Activated CD4-positive, alpha-beta memory T cell treated with anti-CD3 and anti-CD28 coated beads, Interleukin-2, amount 10 ng/mL, durations not matched to agents 7 days and 5 days (primary cell): ENCODE measurements at regions not wholly inside any gene's neighbourhood (a gene's known extent, or its start where the extent isn't known, plus 50 kb on each side); places are given as distances from the start of the nearest gene placed in this dataset.

Source experiments
- CTCF ChIA-PET: fragments of 350-600 bp; sonication (Branson Sonifier 250); formaldehyde crosslinking; loops from one replicate; lab custom pipeline; 2021; ENCODE audit warnings: antibody characterized with exemption, inconsistent platforms; lab: Charles Lee
- POLR2A ChIA-PET: fragments of 350-600 bp; sonication (Branson Sonifier 250); formaldehyde crosslinking; loops from one replicate; lab custom pipeline; 2021; ENCODE audit warnings: antibody characterized with exemption; lab: Charles Lee
- DNase-seq: peaks from one replicate; pipeline ENCODE4 v3.0.0-alpha.2; 2020
- H3K27ac Mint-ChIP-seq: one replicate; pipeline ENCODE4 v1.8.0; 2021; ENCODE audit warnings: mild to moderate bottlenecking, mixed read lengths
- H3K27me3 Mint-ChIP-seq: one replicate; pipeline ENCODE4 v1.8.0; 2021; ENCODE audit warnings: mixed read lengths
- H3K36me3 Mint-ChIP-seq: one replicate; pipeline ENCODE4 v1.8.0; 2021; ENCODE audit warnings: low read depth, mixed read lengths
- H3K4me1 Mint-ChIP-seq: one replicate; pipeline ENCODE4 v1.8.0; 2021; ENCODE audit warnings: mixed read lengths
- H3K4me3 Mint-ChIP-seq: one replicate; pipeline ENCODE4 v1.8.0; 2021; ENCODE audit warnings: mild to moderate bottlenecking, mixed read lengths
- H3K9me3 Mint-ChIP-seq: one replicate; pipeline ENCODE4 v1.8.0; 2021; ENCODE audit warnings: mixed read lengths

- ChIA-PET POLR2A (no interaction called here), CTCF (no interaction called here)
- H3K27me3 Mint-ChIP-seq: no peaks in the 10 kb centered on the region
- H3K36me3 Mint-ChIP-seq: no peaks in the 10 kb centered on the region
- H3K27ac Mint-ChIP-seq: no peak overlapping the region
- H3K4me3 Mint-ChIP-seq: no peak overlapping the region
- DNase-seq: no peak
- no peaks in the 10 kb centered on the region for H3K4me1 Mint-ChIP-seq
- H3K9me3 Mint-ChIP-seq: peaks cover 6% of the 10 kb centered on the region
These were observed 2019.4 kb upstream of the PIK3C3 start for GRCh38 chr18:39935598-39935997.

GRCh38 chr18:39918847-39919246, 2036.2 kb upstream of the PIK3C3 start:
- no peaks in the 10 kb centered on the region for H3K4me1 Mint-ChIP-seq
- peaks cover 8% of the 10 kb centered on the region for H3K9me3 Mint-ChIP-seq
- H3K27ac Mint-ChIP-seq: no peak overlapping the region
- POLR2A ChIA-PET: interaction anchor here (0.7 kb wide), 1 partner anchor 202 kb away, joined by 7 read pairs; no protein-coding TSS in a partner anchor
- CTCF ChIA-PET: no interaction called here
- no peaks in the 10 kb centered on the region for H3K27me3 Mint-ChIP-seq
- no peak overlapping the region for H3K4me3 Mint-ChIP-seq
- no peaks in the 10 kb centered on the region for H3K36me3 Mint-ChIP-seq
- DNase-seq: no peak

GRCh38 chr18:39913672-39914366, 2041.2 kb upstream of the PIK3C3 start:
- H3K27ac Mint-ChIP-seq: no peak overlapping the region
- H3K4me1 Mint-ChIP-seq: no peaks in the 10 kb centered on the region
- POLR2A ChIA-PET: no interaction called here
- CTCF ChIA-PET: interaction anchor here (0.6 kb wide), 1 partner anchor 299 kb away, joined by 3 read pairs; no protein-coding TSS in a partner anchor
- no peaks in the 10 kb centered on the region for H3K27me3 Mint-ChIP-seq
- H3K4me3 Mint-ChIP-seq: no peak overlapping the region
- peaks cover 15% of the 10 kb centered on the region for H3K9me3 Mint-ChIP-seq
- no peaks in the 10 kb centered on the region for H3K36me3 Mint-ChIP-seq
- no peak for DNase-seq

- Mint-ChIP-seq H3K27ac (no peak overlapping the region), H3K4me3 (no peak overlapping the region), H3K27me3 (no peaks in the 10 kb centered on the region), H3K36me3 (no peaks in the 10 kb centered on the region), H3K4me1 (no peaks in the 10 kb centered on the region), H3K9me3 (peaks cover 16% of the 10 kb centered on the region)
- no peak for DNase-seq
- ChIA-PET CTCF (no interaction called here), POLR2A (no interaction called here)
These were observed 2043.3 kb upstream of the PIK3C3 start for GRCh38 chr18:39911716-39912115.

GRCh38 chr18:39909706-39910105, 2045.3 kb upstream of the PIK3C3 start:
- DNase-seq: no peak
- Mint-ChIP-seq H3K4me1 (no peaks in the 10 kb centered on the region), H3K27me3 (no peaks in the 10 kb centered on the region), H3K27ac (no peak overlapping the region), H3K9me3 (peaks cover 14% of the 10 kb centered on the region), H3K4me3 (no peak overlapping the region), H3K36me3 (no peaks in the 10 kb centered on the region)
- ChIA-PET CTCF (no interaction called here), POLR2A (no interaction called here)

GRCh38 chr18:39886136-39886535, 2068.9 kb upstream of the PIK3C3 start:
- CTCF ChIA-PET: no interaction called here
- Mint-ChIP-seq H3K4me3 (no peak overlapping the region), H3K36me3 (no peaks in the 10 kb centered on the region), H3K4me1 (no peaks in the 10 kb centered on the region), H3K27me3 (no peaks in the 10 kb centered on the region), H3K9me3 (peaks cover 2% of the 10 kb centered on the region), H3K27ac (no peak overlapping the region)
- POLR2A ChIA-PET: no interaction called here
- no peak for DNase-seq

GRCh38 chr18:39872651-39873050, 2082.4 kb upstream of the PIK3C3 start:
- no peak for DNase-seq
- CTCF ChIA-PET: no interaction called here
- POLR2A ChIA-PET: no interaction called here
- H3K36me3 Mint-ChIP-seq: no peaks in the 10 kb centered on the region
- no peak overlapping the region for H3K4me3 Mint-ChIP-seq
- no peaks in the 10 kb centered on the region for H3K27me3 Mint-ChIP-seq
- H3K9me3 Mint-ChIP-seq: no peaks in the 10 kb centered on the region
- no peaks in the 10 kb centered on the region for H3K4me1 Mint-ChIP-seq
- H3K27ac Mint-ChIP-seq: no peak overlapping the region

- Mint-ChIP-seq H3K27ac (no peak overlapping the region), H3K4me3 (no peak overlapping the region), H3K4me1 (no peaks in the 10 kb centered on the region), H3K36me3 (no peaks in the 10 kb centered on the region), H3K27me3 (no peaks in the 10 kb centered on the region), H3K9me3 (no peaks in the 10 kb centered on the region)
- POLR2A ChIA-PET: no interaction called here
- CTCF ChIA-PET: no interaction called here
- DNase-seq: no peak
These were observed 2083.1 kb upstream of the PIK3C3 start for GRCh38 chr18:39871961-39872360.

- Mint-ChIP-seq H3K4me1 (no peaks in the 10 kb centered on the region), H3K27ac (no peak overlapping the region), H3K27me3 (no peaks in the 10 kb centered on the region), H3K36me3 (no peaks in the 10 kb centered on the region), H3K4me3 (no peak overlapping the region), H3K9me3 (no peaks in the 10 kb centered on the region)
- ChIA-PET CTCF (no interaction called here), POLR2A (no interaction called here)
- no peak for DNase-seq
These were observed 2084.4 kb upstream of the PIK3C3 start for GRCh38 chr18:39870591-39870990.

- H3K27me3 Mint-ChIP-seq: no peaks in the 10 kb centered on the region
- H3K4me1 Mint-ChIP-seq: no peaks in the 10 kb centered on the region
These were observed 2091.1 kb upstream of the PIK3C3 start for GRCh38 chr18:39863916-39864315.

GRCh38 chr18:39862341-39862740, 2092.7 kb upstream of the PIK3C3 start:
- H3K27ac Mint-ChIP-seq: no peak overlapping the region
- H3K4me1 Mint-ChIP-seq: no peaks in the 10 kb centered on the region
- peaks cover 16% of the 10 kb centered on the region for H3K9me3 Mint-ChIP-seq
- ChIA-PET POLR2A (no interaction called here), CTCF (no interaction called here)
- DNase-seq: no peak
- no peak overlapping the region for H3K4me3 Mint-ChIP-seq
- H3K27me3 Mint-ChIP-seq: no peaks in the 10 kb centered on the region
- H3K36me3 Mint-ChIP-seq: no peaks in the 10 kb centered on the region

More at GRCh38 chr18:39863916-39864315, 2091.1 kb upstream of the PIK3C3 start:
- Mint-ChIP-seq H3K36me3 (no peaks in the 10 kb centered on the region), H3K27ac (no peak overlapping the region), H3K9me3 (peaks cover 14% of the 10 kb centered on the region), H3K4me3 (no peak overlapping the region)
- CTCF ChIA-PET: no interaction called here
- DNase-seq: no peak
- POLR2A ChIA-PET: no interaction called here

GRCh38 chr18:39854291-39854690, 2100.7 kb upstream of the PIK3C3 start:
- H3K27ac Mint-ChIP-seq: no peak overlapping the region
- no peaks in the 10 kb centered on the region for H3K36me3 Mint-ChIP-seq
- POLR2A ChIA-PET: no interaction called here
- H3K4me3 Mint-ChIP-seq: no peak overlapping the region
- no peak for DNase-seq
- no peaks in the 10 kb centered on the region for H3K4me1 Mint-ChIP-seq
- peaks cover 8% of the 10 kb centered on the region for H3K9me3 Mint-ChIP-seq
- no peaks in the 10 kb centered on the region for H3K27me3 Mint-ChIP-seq
- CTCF ChIA-PET: no interaction called here

- ChIA-PET POLR2A (no interaction called here), CTCF (no interaction called here)
- Mint-ChIP-seq H3K27ac (no peak overlapping the region), H3K4me1 (no peaks in the 10 kb centered on the region), H3K27me3 (no peaks in the 10 kb centered on the region), H3K9me3 (peaks cover 8% of the 10 kb centered on the region), H3K4me3 (no peak overlapping the region), H3K36me3 (no peaks in the 10 kb centered on the region)
- DNase-seq: no peak
These were observed 2108.8 kb upstream of the PIK3C3 start for GRCh38 chr18:39846265-39846664.

- Mint-ChIP-seq H3K4me3 (no peak overlapping the region), H3K27ac (no peak overlapping the region), H3K36me3 (no peaks in the 10 kb centered on the region), H3K4me1 (no peaks in the 10 kb centered on the region), H3K27me3 (no peaks in the 10 kb centered on the region), H3K9me3 (peaks cover 8% of the 10 kb centered on the region)
- POLR2A ChIA-PET: no interaction called here
- no peak for DNase-seq
- CTCF ChIA-PET: no interaction called here
These were observed 2109.4 kb upstream of the PIK3C3 start for GRCh38 chr18:39845631-39846030.
